GM18951 (cell line): ENCODE measurements at regions not wholly inside any gene's neighbourhood (a gene's known extent, or its start where the extent isn't known, plus 50 kb on each side); places are given as distances from the start of the nearest gene placed in this dataset.

Experiments used
- POLR2A ChIP-seq: IDR thresholded peaks from 4 replicates; pipeline ENCODE4 v1.6.1; 2011; ENCODE audit warnings: mild to moderate bottlenecking; ENCODE audit not compliant: insufficient read length, insufficient read depth; ENCODE audit errors: extremely low read depth
- in situ Hi-C: fragments of 300-500 bp; cut with MboI; formaldehyde crosslinking; loops from one replicate; pipeline ENCODE4 v1.12.0; 2022; ENCODE audit warnings: low sequenced_read_pairs, mixed read lengths, inconsistent platforms; ENCODE audit not compliant: unreplicated experiment

DNA sequence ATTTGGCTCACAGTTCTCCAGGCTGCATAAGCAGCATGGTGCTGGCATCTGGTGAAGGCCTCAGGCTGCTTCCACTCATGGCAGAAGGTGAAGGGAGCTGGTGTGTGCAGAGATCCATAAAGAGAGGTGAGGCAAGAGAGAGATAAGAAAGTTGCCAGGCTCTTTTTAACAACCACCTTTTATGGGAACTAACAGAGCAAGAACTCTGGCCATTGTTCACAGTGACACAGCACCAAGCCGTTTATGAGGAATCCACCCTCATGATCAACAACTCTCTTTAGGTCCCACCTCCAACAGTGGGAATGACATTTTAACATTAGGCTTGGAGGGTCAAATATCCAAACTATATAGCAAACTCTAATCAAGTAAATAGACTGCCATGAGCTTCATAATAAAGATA is 557.2 kb upstream of the SUCLG2 start:
- no peak for TF ChIP-seq POLR2A
- in situ Hi-C loops: no loop called here

DNA sequence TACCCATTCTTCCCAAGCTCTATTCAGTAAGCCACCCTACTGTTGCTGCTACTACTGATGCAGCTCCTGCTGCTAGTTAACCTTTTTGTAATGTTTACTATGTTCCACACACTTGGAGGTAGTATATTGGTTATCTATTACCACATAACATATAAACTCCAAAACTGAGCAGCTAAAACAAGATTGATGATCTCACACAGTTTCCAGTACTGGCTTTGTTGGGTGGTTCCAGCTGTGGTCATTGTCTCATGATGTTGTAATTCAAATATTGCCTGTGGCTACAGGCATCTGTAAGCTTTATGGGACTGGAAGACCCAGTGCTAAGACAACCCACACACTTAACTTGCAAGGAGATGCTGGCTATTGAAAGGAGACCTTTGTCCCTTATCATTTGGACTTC is 556.2 kb upstream of the SUCLG2 start:
- no peak for TF ChIP-seq POLR2A
- in situ Hi-C loops: no loop called here

DNA sequence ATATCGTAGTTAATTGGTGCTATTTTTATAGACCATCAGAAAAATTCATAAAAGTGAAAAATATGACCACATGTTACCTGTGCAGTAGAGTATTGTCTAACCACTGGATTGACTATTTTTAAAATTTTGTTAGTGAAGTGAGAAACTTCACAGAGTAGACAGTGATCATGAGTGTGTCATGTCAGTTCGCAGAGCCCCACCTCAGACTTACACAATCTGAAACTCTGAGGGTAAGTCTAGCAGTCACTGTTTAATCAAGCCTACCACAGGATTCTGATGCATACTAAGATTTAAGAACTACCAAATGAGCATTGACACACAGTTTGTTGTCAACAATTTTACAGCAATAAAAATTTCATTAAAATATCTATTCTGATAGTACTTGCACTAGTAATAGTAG is 552.9 kb upstream of the SUCLG2 start:
- in situ Hi-C loops: no loop called here
- no peak for TF ChIP-seq POLR2A

GRCh38 chr3:68206524-68207117 is 552.2 kb upstream of the SUCLG2 start:
- in situ Hi-C loops: no loop called here
- TF ChIP-seq POLR2A: no peak

DNA sequence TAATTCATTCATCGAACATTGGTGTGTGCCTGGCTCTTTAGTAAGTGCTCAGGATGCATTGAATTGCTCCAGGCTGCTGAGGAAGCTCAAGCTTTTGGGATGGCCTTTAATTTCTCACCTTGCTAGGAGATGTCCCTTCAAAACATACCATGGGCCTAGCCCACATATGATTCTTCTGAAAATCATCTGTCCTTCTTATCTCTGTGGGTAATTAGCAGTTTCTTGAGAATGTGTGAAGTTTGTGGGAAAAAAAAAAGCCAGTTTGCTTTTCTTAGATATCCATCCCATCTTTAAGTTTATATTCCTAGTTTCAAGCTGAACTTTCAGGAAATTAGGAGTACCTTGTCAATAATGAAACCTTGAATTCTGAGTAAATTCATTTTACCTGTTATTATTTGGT is 532.3 kb upstream of the SUCLG2 start:
- no peak for TF ChIP-seq POLR2A
- in situ Hi-C loops: no loop called here

- in situ Hi-C loops: no loop called here
Measured at GRCh38 chr3:68176600-68176999, 522.2 kb upstream of the SUCLG2 start.

DNA sequence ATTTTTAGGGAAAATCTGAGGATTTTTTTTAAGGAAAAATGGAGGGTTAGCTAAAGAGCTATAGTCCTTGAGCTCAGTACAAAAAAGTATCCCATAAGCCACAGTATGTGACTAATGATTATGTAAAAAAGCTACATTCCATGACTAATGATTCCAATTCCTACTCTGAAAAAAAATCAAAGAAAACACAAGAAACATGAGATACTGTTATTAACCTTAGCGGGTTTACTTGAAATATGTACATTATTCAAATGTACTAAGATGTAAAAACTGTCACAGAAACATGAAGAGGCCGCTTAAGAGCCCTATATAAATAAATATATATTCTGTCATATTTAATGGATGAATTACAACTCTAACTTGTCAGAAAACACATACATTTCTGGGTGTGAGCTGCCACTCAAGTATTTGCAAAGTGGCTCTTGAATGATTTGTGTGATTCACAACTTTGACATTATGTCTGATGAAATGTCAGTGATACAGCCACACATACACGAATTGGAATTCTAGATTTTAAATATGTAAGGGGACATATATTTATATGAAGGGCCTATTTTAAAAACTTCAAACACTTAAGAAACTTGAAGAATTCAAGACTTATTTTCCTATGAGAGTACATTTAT is 518.7 kb upstream of the SUCLG2 start:
- TF ChIP-seq POLR2A: no peak
- in situ Hi-C loops: no loop called here

More at GRCh38 chr3:68176600-68176999, 522.2 kb upstream of the SUCLG2 start:
- TF ChIP-seq POLR2A: no peak

- in situ Hi-C loops: no loop called here
- no peak for TF ChIP-seq POLR2A
Measured at GRCh38 chr3:68172039-68172438, 517.6 kb upstream of the SUCLG2 start.

GRCh38 chr3:68163968-68164367 is 509.6 kb upstream of the SUCLG2 start:
- in situ Hi-C loops: no loop called here

GRCh38 chr3:68163062-68163461 is 508.6 kb upstream of the SUCLG2 start:
- in situ Hi-C loops: no loop called here

More at GRCh38 chr3:68163968-68164367, 509.6 kb upstream of the SUCLG2 start:
- TF ChIP-seq POLR2A: no peak

GRCh38 chr3:68162644-68163043 is 508.2 kb upstream of the SUCLG2 start:
- no peak for TF ChIP-seq POLR2A
- in situ Hi-C loops: no loop called here

More at GRCh38 chr3:68163062-68163461, 508.6 kb upstream of the SUCLG2 start:
- TF ChIP-seq POLR2A: no peak

DNA sequence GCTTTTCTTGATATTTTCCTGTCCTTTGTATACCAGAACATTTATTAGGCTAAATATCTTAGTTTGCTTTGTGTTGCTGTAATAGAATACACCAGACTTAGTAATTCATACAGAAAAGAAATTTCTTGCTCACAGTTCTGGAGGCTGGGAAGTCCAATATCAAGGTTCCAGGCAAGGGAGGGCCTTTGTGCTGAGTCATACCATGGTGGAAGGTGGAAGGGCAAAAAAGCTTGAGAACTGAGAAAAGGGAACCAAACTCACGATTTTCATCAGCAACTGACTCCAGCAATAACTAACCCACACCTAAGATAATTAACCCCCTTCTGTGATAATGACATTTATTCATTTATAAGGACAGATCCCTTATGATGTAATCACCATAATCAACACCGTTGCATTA is 496.9 kb upstream of the SUCLG2 start:
- TF ChIP-seq POLR2A: no peak

DNA sequence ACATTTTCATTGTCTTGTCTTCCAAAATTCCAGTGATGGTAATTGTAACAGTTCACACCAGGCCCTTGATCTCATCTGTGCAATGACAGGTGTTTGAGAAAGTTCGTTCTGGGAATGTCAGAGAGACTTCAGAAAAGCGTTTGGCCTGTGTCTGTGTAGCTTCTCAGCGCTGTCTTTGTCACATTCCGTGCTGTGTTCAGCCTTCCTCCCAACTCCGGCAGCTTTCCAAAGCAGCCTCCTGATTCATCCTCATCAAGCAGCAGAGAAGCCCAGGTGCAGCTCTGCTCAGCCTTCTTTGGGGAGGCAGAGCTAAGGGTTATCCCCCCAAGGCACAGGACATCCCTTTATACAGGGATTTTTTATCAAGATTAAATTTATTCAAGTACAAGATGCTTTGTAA is 494.0 kb upstream of the SUCLG2 start:
- no peak for TF ChIP-seq POLR2A
- in situ Hi-C loops: no loop called here

More for the DNA sequence above, 496.9 kb upstream of the SUCLG2 start:
- in situ Hi-C loops: no loop called here

DNA sequence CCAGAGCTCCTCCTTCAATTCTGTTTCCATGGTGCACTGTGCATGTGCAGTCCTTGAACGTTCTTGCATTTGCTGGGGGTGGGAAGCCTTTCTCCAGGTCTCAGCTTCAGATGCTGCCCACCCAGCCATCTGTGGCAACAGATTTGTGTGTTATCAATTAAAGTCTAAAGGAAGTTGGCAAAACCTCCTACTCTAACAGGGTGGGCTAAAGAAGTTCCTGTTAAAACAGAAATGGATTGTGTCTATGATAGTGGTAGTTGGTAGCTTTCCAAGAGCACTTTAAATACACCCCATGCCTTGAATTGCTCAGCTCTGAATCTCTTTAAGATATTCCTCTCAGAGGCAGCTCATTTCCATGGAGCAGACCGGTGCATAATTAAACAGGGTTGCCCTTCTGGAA is 488.0 kb upstream of the SUCLG2 start:
- in situ Hi-C loops: no loop called here

DNA sequence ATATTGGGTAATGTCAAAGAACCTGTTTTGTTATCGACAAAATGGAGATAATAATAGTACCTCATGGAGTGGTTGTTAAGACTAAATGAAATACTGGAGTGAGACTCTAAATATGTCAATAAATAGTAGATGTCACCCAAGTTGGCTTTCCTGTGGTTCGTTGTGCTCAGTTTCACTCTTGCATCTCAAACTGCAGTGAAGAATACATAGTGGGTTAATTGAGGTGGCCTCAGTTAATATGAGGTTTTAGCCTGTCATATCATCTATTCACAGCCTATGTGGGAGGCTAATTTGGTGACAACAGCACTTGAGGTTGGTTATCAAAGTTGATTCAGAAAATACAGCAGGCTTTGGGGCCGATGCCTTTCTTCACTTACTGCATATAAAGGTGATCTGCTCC is 485.5 kb upstream of the SUCLG2 start:
- in situ Hi-C loops: no loop called here
- TF ChIP-seq POLR2A: no peak

More for the DNA sequence above, 488.0 kb upstream of the SUCLG2 start:
- no peak for TF ChIP-seq POLR2A

GRCh38 chr3:68136411-68136810 is 482.0 kb upstream of the SUCLG2 start:
- TF ChIP-seq POLR2A: no peak
- in situ Hi-C loops: no loop called here
